HL-60/S4 treated with retinoic acid at 250 ng/mL for 4 days and 3 days (cell line): ENCODE measurements at regions not wholly inside any gene's neighbourhood (a gene's known extent, or its start where the extent isn't known, plus 50 kb on each side); places are given as distances from the start of the nearest gene placed in this dataset.

Experiments used
- in situ Hi-C: fragments of 300-500 bp; cut with MboI; formaldehyde crosslinking; loops from 2 replicates; pipeline ENCODE4 v1.7.0; 2022; ENCODE audit warnings: low sequenced_read_pairs

GRCh38 chr10:21071001-21071673 is 174.0 kb upstream of the NEBL start:
- in situ Hi-C loops: loop anchor here (10.0 kb wide), 1 partner anchor 194 kb away; no protein-coding TSS in a partner anchor

- in situ Hi-C loops: loop anchor here (10.0 kb wide), 1 partner anchor 195 kb away; no protein-coding TSS in a partner anchor
Measured at GRCh38 chr10:21069929-21070700, 173.0 kb upstream of the NEBL start.

GRCh38 chr10:21069278-21069677 is 172.2 kb upstream of the NEBL start:
- in situ Hi-C loops: no loop called here

GRCh38 chr10:21068026-21068656 is 171.0 kb upstream of the NEBL start:
- in situ Hi-C loops: no loop called here

- in situ Hi-C loops: no loop called here
Measured at GRCh38 chr10:21065621-21066248, 168.6 kb upstream of the NEBL start.

- in situ Hi-C loops: no loop called here
Measured at GRCh38 chr10:21061982-21062381, 164.9 kb upstream of the NEBL start.

GRCh38 chr10:21061184-21061583 is 164.1 kb upstream of the NEBL start:
- in situ Hi-C loops: no loop called here

- in situ Hi-C loops: no loop called here
Measured at GRCh38 chr10:21060626-21061025, 163.5 kb upstream of the NEBL start.

- in situ Hi-C loops: no loop called here
Measured at GRCh38 chr10:21057989-21058388, 160.9 kb upstream of the NEBL start.

GRCh38 chr10:21057436-21057835 is 160.3 kb upstream of the NEBL start:
- in situ Hi-C loops: no loop called here

- in situ Hi-C loops: no loop called here
Measured at GRCh38 chr10:21056461-21056860, 159.3 kb upstream of the NEBL start.

- in situ Hi-C loops: no loop called here
Measured at GRCh38 chr10:21055339-21056135, 158.4 kb upstream of the NEBL start.

- in situ Hi-C loops: no loop called here
Measured at GRCh38 chr10:21053953-21054690, 157.0 kb upstream of the NEBL start.

GRCh38 chr10:21052709-21053104 is 155.6 kb upstream of the NEBL start:
- in situ Hi-C loops: no loop called here

- in situ Hi-C loops: no loop called here
Measured at GRCh38 chr10:21052072-21052708, 155.1 kb upstream of the NEBL start.

- in situ Hi-C loops: no loop called here
Measured at GRCh38 chr10:21049482-21049881, 152.4 kb upstream of the NEBL start.

GRCh38 chr10:21048068-21048467 is 151.0 kb upstream of the NEBL start:
- in situ Hi-C loops: no loop called here

- in situ Hi-C loops: no loop called here
Measured at GRCh38 chr10:21047511-21047910, 150.4 kb upstream of the NEBL start.

- in situ Hi-C loops: no loop called here
Measured at GRCh38 chr10:21047096-21047495, 150.0 kb upstream of the NEBL start.
